Neural progenitor cell (in vitro differentiated cells): ENCODE measurements at regions not wholly inside any gene's neighbourhood (a gene's known extent, or its start where the extent isn't known, plus 50 kb on each side); places are given as distances from the start of the nearest gene placed in this dataset.

Experiments
- EZH2 ChIP-seq: fragments of 200-600 bp; sonication (generic); IDR thresholded peaks from 2 replicates; pipeline ENCODE4 v1.6.1; 2017; ENCODE audit warnings: antibody characterized with exemption, mild to moderate bottlenecking, moderate library complexity
- EZH2phosphoT487 ChIP-seq: fragments of 200-600 bp; sonication (generic); IDR thresholded peaks from 2 replicates; pipeline ENCODE4 v1.6.1; 2017; ENCODE audit warnings: antibody characterized with exemption
- TF ChIP-seq, protein P1 (sequence below): fragments of 200-600 bp; sonication (generic); IDR thresholded peaks from 2 replicates; pipeline ENCODE4 v1.5.1; 2017; ENCODE audit warnings: antibody characterized with exemption, mild to moderate bottlenecking

DNA sequence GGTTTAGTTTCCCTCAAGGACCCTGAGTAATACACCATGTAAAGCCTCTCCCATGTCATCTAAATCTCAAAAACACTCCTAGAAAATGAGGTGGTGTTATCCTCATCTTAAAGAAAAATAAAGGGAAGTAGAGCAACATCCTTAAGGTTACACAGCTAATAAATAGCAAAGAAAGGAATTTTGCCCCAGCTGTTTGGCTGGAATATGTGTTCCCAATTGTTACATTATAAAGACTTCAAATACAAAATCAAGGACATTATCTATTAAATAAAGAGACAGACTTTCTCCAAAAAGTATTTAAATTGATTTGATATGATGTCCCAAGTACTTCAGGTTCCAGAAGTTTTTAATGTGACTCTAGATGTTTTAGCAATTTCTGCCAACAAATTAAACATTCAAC is 57.9 kb upstream of the IL15 start:
- TF ChIP-seq, protein P1, sequence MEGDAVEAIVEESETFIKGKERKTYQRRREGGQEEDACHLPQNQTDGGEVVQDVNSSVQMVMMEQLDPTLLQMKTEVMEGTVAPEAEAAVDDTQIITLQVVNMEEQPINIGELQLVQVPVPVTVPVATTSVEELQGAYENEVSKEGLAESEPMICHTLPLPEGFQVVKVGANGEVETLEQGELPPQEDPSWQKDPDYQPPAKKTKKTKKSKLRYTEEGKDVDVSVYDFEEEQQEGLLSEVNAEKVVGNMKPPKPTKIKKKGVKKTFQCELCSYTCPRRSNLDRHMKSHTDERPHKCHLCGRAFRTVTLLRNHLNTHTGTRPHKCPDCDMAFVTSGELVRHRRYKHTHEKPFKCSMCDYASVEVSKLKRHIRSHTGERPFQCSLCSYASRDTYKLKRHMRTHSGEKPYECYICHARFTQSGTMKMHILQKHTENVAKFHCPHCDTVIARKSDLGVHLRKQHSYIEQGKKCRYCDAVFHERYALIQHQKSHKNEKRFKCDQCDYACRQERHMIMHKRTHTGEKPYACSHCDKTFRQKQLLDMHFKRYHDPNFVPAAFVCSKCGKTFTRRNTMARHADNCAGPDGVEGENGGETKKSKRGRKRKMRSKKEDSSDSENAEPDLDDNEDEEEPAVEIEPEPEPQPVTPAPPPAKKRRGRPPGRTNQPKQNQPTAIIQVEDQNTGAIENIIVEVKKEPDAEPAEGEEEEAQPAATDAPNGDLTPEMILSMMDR = no peak
- TF ChIP-seq EZH2 (no peak), EZH2phosphoT487 (no peak)
